Neural progenitor cell (in vitro differentiated cells): ENCODE measurements at regions not wholly inside any gene's neighbourhood (a gene's known extent, or its start where the extent isn't known, plus 50 kb on each side); places are given as distances from the start of the nearest gene placed in this dataset.

Experiments used
- CTCF ChIP-seq: fragments of 200-600 bp; sonication (generic); IDR thresholded peaks from 2 replicates; pipeline ENCODE4 v1.5.1; 2017; ENCODE audit warnings: antibody characterized with exemption, mild to moderate bottlenecking
- EZH2 ChIP-seq: fragments of 200-600 bp; sonication (generic); IDR thresholded peaks from 2 replicates; pipeline ENCODE4 v1.6.1; 2017; ENCODE audit warnings: antibody characterized with exemption, mild to moderate bottlenecking, moderate library complexity
- EZH2phosphoT487 ChIP-seq: fragments of 200-600 bp; sonication (generic); IDR thresholded peaks from 2 replicates; pipeline ENCODE4 v1.6.1; 2017; ENCODE audit warnings: antibody characterized with exemption

GRCh38 chr6:18961566-18961965 lies 574.4 kb downstream of the RNF144B start:
- no peak for TF ChIP-seq CTCF
- TF ChIP-seq EZH2phosphoT487, result no peak
- TF ChIP-seq EZH2, result no peak
